SHP77 (cell line): ENCODE measurements at regions not wholly inside any gene's neighbourhood (a gene's known extent, or its start where the extent isn't known, plus 50 kb on each side); places are given as distances from the start of the nearest gene placed in this dataset.
A peak's percentile ranks its signal among the peaks of the same experiment; 100 is the strongest.

ENCODE experiments used
- DNase-seq, 2 experiments: peaks; one replicate each; lab custom pipeline; 2025; lab: John Stamatoyannopoulos, UW

DNA sequence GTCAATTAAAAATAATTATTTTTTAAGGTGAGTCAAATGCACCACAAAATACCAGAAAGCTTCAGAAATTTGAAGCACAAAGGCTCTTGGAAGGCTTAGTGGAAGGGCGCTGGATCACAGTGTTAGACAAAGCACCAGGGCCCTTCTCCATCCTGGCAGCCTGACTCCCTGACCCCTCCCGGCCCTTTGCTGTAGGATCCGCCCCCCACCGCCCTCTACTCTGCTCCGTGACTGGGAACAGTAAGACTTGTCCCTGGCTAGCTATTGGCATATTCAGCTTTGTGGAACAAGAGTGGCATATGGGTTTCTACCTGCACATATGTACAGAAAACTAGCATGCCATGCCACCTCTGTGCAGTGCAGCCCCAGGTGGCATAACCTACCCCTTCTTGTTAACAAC is 222.1 kb downstream of the SYK start:
- no peak for DNase-seq

DNA sequence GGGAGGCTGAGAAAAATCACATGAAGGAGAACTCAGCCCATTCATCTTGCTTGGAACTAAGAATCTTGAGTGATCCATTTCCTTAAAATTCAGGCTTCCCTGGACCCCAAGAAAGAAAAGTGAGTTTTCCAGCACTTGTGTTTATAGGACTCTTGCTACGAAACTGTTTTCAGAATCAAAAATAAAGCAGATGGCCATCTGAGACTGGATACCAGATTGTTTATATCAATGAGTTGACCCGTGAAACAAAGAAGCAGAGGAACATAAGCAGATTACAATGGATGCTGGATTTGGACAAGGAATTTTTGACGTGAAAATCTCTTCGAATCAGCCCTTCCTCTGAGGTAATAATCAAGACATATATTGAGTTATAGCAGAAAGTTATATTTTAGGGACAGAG is 223.2 kb downstream of the SYK start:
- no peak for DNase-seq

DNA sequence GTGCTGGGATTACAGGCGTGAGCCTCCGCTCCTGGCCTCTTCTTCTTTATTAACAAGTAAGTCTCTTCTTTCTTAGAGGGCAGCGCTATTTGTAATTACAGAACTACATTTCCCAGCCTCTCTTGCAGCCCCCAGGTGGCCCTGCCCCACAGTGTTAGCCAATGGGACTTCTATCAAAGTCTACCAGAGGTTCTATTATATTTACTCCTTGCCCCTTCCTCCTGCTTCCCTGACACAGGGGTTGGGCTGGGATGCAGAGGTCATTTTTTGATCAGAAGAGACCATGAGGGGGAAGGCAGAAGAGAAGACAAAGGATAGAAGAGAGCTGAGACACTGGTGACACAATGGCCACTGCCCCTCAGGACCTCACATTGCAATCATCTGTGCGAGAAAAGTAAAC is 224.2 kb downstream of the SYK start:
- no peak for DNase-seq

DNA sequence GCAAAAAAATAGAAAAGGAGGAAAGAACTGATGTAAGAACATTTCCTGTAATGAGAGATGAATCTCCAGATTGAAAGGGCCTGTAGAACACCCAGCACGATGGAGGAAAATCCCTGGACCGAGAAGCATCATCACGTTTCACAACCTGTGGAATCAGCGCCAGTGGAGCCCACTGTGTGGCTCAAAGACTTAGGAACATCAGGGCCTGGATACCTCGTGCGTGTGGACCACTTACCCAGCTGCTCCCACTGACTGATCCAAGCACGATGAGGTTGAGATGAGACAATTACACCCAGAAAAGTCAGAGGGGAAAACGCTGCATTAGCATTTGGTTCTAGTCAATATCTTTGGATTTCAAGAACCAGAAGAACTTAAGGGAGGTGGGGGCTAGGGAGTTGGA is 224.6 kb downstream of the SYK start:
- DNase-seq = no peak

DNA sequence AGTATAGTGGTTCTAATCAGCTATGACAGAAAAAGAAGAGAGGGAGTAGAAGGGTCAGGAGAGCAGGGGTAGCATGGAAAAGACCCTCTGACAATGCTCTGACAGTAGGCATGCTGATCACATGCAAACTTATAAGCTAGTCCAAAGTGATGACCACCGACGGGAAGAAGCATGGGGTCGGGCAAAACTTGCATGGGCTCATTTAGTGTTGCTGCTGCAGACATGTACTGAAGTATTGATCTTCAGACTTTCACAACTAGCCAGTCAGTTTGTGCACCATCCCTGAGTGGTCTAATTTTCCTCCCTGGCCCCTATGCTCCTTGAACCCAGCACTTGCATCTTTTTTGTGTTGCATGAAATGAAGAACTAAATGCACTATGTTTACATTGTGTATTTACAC is 225.4 kb downstream of the SYK start:
- DNase-seq = no peak

DNA sequence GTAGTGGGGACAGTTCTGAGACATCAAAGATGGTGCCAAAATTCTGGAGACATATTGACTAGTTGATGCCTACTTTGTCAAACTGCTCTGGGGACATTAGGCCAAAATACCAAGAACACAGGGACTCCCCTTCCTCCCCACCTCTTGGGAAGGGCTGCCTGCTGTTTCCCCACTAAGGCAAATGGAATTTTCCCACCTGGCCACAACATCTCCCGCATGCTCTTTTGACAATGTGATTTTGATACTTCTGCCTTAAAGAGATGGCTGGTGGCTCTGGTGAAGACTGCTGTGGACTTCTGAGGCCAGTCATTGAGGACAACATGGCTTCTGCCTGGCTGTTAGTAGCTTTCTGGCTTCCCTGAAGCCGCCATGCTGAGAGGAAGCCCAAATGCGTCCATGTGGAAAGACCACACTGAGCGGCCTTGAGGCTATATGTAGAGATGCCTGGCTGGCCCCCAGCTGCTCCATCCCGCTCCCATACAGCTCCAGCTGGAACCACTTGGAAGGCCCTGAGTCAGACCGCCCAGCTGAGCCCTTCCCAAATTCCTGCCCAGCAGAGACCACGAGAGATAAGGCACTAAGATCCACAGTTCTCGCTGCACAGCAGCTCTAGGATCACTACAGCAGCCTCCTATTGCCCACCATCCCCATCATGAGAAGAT is 226.7 kb downstream of the SYK start:
- DNase-seq = no peak

DNA sequence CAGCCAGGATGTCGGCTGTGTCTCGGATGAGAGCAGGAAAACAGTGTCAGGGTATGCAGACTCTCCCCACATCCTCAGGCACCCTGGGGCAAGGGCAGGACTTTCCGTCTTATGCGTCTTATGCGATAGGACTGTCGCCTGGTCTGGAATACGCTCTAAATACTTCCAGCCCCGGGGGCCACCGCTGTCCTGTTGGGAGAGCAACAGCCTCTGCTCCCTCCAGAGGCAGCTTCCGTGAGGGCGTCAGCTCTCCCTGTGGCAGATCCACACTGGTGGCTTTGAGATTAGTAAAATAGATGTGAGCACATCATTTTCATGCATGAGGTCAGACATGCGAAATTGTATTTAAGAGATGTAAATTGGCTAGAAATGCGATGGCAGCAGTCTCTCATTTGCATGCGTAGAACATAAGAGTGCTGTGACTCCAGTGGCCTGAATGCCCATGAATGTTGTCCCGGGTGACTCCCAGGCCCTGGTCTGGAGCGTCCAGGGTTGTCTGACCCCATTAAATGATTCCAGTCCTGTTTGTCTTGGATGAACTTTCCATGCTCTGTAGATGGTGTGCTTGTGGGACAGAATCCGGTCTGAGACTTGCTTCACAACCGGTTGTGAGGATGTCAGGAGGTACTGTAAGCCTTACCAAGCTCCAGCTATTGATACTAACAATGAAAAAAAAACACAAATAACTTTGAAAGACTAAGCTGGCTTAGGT is 228.2 kb downstream of the SYK start:
- no peak for DNase-seq

DNA sequence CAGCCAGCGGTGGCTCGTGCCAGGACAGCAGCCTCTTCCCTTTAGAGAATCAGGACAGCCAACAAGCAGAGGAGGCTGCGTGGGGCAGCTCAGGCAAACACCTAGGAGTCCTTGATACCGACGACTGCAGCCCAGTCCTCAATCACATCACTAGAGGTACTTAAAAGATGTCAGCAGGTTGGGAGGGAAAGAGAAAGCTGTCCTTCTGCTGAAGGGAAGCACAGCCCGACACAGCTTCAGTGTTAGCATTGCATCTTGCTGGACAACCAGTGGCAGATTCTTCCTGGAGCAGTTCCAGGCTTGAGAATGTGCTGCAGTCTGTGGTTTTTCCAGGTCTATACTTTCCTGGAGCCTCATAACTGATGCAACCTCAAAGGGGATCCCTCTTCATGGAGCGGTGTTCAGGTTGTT is 230.5 kb downstream of the SYK start:
- DNase-seq = no peak

DNA sequence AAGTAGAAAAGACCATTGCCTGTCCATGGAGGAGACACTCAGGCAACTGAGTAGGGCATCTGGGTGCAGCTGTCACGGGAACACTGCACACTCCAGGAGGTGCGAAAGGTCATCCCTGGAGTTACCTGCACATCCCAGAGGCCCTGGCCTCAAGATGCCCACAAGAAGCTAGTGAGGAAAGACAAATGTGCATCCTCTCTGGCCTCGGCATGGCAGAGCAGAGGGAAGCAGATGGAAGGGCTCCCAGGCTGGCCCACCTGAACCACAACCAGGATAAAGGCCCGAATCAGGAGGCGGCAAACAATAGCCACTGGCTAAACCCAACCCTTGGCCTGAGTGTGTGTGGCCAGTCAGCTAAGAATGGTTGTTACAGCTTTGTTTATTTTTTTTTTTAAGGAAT is 231.7 kb downstream of the SYK start:
- no peak for DNase-seq

DNA sequence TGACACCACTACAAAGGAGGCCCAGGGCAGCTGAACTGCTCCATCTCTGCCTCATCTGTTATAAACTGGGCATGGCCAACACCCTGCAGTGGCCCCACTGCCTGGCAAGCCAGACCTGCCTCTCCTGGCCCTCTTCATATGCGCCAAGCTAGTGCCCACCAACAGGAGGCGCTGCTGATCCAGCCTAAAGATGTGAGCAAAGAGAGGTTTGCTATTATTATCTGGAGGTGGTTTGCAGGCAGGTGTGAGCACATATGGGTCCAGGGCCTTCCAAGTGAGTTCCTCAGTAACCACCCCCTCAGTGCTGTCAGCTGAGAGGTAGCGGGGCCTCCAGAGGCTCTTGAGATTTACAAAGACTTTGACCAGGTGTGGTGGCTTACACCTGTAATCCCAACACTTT is 232.2 kb downstream of the SYK start:
- DNase-seq = no peak

DNA sequence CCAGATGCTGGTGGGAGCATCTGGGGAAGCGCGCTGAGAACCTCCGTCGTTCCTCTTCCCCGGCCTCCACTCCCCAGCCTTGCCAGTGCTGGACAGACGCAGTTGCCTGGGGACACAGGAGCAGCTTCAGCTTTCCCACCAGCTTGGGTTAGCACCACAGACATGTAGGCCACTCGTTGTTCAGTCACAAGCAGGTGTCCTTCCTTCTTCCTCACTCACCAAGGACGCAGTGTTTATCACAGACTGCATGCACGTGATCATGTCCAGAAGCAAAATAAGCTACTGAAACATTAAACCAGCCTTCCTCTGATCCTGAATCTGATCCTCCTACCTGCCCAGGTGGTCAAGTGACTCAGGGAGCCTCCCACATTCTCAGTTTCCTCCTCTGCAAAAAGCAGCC is 232.9 kb downstream of the SYK start:
- no peak for DNase-seq

DNA sequence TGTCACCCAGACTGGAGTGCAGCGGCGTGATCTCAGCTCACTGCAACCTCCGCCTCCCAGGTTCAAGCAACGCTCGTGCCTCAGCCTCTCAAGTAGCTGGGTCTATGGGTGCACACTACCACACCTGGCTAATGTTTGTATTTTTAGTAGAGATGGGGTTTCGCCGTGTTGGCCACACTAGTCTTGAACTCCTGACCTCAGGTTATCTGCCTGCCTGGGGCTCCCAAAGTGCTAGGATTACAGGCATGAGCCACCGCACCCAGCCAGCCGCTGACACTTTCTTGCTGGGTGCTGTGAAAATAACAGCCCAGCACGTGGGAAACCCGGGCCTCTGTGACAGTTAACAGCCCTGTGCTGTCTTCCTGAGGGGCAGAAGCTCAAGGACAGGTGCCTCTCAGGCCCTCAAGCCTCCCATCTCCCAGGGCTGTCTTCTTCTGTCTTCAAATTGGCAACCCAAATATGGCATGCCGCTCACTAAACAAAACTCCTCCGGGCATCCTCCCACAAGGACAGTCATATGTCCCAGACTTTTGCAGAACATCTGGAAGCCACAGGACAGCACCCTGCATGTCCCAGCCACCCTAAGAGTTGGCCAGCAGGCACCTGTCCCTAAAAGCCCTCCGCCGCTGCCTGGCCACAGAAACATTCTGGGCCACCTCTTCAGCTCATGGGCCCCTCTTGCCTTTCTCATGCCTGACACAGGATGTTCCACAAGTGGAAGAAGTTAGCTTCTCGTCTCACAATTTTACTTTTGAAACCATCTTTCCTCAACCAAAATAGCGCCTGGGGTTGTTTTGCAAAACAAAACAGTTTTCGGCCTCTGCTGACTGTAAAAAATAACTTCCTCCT is 233.6 kb downstream of the SYK start:
- DNase-seq = no peak

DNA sequence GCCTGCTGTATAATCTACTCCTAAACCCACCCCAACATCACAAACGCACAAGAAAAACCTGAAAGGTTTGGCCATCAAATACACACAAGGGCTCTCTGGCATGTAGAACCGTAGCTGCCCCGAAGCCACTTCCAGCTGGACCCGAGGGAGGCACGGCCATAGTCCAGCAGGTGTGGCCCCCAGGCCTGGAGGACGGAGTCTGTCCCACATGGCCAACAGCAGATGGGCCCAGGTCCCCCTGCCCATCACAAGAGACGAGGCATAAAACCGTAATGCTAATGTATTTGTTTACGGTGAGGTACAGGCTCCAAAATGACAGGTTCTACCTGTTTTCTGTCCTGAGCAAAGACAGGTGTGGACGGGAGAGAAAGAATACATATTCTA is 234.2 kb downstream of the SYK start:
- no peak for DNase-seq

DNA sequence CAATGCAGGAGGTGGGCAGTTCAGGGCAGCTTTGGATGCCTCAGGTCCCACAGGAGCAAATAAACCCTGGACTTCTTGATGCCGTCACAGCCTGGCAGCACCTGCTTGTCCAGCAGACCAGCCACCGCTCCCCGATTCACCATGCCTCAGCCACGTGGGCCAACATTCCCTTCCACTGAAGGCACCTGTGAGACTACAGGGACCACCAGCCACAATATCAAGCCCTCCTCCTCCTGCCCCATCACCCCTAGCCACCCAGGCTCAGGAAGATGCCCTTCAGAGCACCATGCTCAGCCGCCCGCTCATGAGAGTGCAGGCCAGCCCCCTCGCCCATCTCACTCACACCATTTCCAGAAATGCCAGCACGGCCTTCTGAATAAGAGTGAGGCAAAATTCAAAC is 234.7 kb downstream of the SYK start:
- DNase-seq = peak; percentile 21 to 26

DNA sequence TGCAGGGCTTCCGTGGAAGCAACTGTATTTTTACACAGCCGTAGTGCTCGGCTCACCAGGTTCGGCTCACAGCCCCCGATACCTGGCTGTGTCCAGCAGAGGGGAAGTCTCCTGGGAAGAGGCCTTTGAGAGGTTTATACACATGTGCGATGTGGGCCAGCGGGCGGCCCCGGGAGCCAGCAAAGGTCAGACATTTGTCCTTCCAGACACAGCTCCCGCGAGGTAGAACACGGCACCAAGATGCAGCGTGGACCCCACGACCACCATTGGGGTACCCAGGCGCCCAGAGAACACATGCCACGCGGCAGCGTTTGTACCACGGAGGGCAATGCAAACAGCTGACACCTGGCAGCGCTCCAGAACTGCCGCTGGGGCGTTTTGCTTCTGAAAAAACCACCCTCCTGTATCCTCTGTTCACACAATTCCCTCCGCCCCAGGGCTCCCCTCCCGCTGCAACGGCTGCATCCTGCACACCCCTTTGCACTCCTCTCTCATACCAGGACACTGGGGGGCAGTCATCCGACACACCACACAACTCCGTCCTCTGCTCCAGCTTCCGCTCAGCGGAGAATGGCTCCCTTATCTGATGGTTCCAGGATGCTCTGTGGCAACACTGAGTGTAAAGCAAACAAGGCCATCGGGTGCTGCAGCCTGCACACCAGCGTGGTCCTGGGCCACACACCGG is 235.3 kb downstream of the SYK start:
- peak; percentile 78 to 83 for DNase-seq

DNA sequence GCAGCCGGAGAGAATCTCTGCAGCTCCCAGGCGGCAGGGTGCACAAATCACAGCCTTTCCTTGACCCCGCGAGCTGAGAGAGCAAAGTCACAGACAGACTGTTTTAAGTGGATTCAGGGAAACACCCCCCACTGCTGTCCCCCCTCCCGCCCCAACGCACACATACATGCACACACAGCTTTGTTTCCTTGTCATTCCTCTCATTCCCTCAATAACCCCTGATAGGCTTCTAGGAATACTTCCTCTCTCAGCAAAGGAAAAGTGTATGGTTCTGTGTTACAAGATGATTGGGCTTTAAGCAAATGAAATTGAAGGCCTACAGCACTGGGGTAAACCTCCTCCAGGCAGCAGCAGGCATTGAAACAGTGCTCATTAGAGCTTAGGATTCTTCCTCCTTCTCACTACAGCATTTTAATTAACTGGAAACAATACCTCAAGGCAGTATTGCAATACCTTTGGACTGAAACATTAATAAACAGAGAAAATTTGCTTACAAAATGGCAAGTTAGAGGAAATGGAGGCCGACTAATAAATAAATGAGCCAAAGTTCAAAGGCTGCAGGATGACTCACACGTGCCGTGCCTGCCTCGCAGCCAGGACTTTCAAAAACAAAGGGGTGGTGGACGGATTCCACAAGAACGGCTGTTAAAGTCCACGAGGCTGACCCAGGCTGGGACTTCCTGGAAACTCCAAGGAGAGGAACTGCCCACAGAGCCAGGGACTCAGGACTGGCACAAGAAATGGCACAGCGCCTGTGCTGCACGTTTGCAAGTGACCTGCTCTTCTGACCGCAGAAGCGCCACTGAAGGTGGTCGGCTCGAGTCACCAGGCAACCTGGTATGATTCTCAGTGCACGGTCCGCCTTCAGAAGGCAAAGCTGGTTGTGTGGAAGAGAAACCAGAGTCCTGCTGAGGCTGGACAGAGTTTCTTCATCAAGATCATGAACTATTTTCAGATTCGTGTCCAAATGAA is 236.2 kb downstream of the SYK start:
- peak in 1 of 2 experiments; percentile 14 for DNase-seq

DNA sequence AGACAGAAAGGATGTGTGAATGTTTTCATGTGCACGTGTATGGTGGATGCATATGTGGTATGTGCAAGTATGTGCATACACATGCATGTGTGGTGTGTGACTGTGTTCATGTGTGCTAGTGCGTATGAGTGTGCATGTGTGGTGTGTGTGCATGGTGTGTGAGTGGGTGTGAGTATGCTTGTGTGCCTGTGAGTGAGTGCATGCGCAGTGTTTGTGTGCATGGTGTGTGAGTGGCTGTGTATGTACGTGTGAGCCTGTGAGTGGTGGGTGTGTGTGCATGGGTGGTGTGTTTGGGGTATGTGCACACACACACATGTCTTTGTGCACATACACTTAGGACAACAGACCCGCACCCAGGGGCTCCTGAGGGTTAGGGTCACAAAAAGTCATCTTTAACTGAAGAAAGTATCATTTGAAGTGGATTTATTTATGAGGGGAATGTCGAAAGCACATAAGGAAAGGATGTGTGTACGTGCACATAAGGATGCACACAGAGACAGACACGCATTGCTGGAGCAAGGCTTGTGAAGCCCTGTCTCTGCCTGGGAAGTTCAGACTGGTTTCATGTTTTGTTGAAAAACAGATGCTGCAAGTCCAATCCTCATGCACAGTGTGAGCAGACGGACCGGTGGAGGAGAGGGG is 237.0 kb downstream of the SYK start:
- no peak for DNase-seq

DNA sequence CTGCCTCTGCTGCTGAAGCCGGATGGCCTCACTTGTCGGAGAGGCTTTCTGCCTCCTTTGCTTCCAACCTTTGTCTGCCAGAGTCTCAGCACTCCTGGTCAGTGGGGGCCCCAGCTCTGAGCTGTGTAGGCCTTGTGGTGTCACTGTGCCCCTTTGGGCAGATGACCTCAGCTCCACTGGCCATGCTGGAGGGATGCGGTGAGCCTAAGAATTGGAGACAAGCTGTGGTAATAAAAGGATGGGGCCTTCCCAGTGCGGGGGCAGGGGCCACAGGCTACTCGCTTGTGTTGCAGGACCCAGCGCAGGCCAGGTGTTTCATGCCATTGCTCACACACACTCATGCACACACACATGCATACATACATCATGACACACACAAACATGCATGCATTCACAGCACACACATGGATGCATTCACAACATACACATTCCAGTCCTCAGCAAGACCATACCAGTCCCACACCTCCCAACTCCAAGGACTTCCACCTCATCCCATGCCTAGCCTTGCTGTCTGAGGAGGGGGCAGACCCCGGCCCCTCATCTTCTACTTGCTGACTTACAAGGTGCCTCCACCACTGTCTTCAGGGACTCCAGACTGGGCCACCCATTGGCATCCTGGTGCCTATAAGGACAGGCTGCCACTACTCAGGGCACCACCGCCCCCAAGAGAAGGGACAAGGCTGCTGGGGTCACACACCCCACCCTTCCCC is 237.7 kb downstream of the SYK start:
- DNase-seq = no peak

DNA sequence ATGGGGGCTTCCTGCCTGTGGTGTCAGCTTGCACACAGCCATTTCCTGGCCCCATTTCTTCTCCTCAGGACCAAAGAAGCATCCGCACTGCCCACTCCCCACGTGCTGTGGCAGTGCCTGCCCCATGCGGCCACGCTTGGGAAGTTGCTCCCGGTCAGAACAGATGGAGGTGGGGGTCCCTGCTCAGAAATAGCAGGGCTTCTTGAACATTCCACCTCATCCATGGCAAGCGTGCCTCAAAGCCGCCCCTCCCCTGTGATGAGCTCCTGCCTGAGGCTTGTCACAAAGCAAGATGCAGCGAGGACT is 238.2 kb downstream of the SYK start:
- no peak for DNase-seq
